ENCODE measurements at regions not wholly inside any gene's neighbourhood (a gene's known extent, or its start where the extent isn't known, plus 50 kb on each side); places are given as distances from the start of the nearest gene placed in this dataset.

DNA sequence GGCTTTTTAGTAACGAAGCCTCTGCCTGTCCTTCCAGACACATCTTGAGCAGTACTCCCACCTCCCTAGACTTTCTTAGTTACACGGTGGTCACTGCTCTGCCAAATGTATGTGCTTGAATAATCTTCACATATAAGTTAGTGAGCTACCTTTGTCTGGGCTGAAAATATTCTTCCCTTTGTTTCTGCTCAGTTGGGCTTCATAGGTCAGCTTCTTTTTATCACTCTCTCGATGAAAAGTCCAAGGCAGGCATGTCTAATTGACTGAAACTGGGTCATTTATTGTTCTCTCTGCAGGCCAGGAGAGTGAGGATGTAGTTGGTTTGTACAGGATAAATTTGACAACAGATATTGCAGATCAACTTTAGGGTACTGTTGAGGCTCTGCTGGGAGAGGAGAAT is 636.7 kb upstream of the IGFBP3 start:
- Mint-ChIP-seq H3K36me3 (no peaks in the 10 kb centered on the region), H3K4me1 (no peaks in the 10 kb centered on the region), H3K9me3 (peaks cover 12% of the 10 kb centered on the region), H3K4me3 (no peak overlapping the region), H3K27ac (no peak overlapping the region)
- ATAC-seq = no peak
- no peak for DNase-seq (ENCODE audit: low spot score in 2 of 2)

DNA sequence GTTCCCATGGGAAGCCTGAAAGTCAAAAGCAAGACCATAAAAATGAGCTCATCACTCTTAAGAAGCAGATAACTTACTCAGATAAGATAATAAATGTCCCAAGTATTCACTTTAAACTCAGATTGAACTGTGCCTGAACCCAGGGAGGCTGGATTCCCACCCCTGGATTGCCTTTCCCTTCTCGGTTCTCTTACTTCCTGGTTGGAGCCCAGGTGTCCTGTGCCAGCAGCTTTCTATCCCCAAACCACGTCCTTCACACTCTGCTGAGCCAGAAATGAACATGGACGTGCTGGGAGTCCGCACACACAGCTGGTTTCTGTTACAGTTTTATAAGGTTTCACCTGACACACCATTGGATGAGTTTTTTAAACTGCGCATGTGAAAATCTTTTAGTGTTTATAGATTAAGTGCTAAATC is 636.2 kb upstream of the IGFBP3 start:
- no peaks in the 10 kb centered on the region for H3K4me1 Mint-ChIP-seq
- DNase-seq (ENCODE audit: low spot score in 2 of 2) (no peak), ATAC-seq (no peak)
- no peak overlapping the region for H3K4me3 Mint-ChIP-seq
- no peaks in the 10 kb centered on the region for H3K36me3 Mint-ChIP-seq
- no peak overlapping the region for H3K27ac Mint-ChIP-seq
- peaks cover 13% of the 10 kb centered on the region for H3K9me3 Mint-ChIP-seq

DNA sequence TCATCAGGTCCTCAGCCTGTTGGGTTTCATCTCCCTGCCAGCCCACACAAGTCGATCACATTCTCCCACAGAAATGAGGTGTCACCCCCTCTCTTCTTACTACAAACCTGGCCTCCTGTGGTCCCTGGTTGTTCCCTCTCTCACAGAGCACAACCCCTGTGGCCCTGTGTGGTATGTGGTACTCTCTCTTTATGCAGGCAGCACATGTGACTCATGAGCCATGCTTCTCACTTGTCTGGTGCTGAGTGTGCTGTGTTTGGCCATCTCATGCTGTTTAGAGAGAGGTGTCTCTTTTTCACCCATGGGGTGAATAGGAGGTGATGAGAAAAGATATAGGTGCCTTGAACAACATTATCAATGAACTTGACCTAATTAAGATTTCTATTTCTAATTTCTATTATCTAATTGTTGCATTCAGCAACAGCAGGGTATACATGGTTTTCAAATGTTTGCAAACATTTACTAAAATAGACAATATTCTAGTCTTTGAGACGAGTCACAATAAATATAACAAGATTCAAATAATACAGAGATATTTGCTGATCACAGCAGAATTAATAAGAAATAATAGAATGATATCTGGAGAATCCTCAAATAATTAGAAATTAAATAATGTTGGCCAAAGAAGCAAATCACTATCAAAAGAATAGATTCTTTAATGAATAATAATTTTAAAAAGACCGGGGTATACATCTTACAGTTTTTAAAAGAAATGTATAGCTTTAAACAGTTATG is 633.8 kb upstream of the IGFBP3 start:
- ATAC-seq = no peak
- Mint-ChIP-seq H3K36me3 (no peaks in the 10 kb centered on the region), H3K27ac (no peak overlapping the region), H3K9me3 (peaks cover 5% of the 10 kb centered on the region), H3K4me1 (no peaks in the 10 kb centered on the region), H3K4me3 (no peak overlapping the region)
- DNase-seq (ENCODE audit: low spot score in 2 of 2) = no peak

DNA sequence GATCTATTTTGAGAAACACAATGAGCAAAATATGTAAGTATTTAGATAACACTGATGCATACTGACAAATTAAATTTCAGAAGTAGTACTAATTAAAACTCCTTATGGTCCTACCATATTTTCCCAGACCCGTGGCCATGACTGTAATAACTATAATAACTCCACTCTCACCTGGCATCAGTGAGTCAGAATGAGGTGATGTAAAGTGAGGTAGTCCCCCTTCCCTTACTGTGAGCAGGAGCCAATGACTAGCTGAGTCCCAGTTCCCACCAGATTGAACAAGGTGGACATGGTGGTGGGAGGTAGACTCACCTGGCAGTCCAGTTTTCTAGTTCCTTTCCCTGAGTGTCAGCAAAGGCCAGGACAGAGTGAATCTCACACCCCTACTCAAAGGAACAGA is 630.5 kb upstream of the IGFBP3 start:
- H3K4me3 Mint-ChIP-seq = no peak overlapping the region

GRCh38 chr7:46550864-46551263 is 629.8 kb upstream of the IGFBP3 start:
- Mint-ChIP-seq H3K4me1 (no peaks in the 10 kb centered on the region), H3K9me3 (peaks cover 5% of the 10 kb centered on the region), H3K4me3 (no peak overlapping the region), H3K27ac (no peak overlapping the region), H3K36me3 (no peaks in the 10 kb centered on the region)
- no peak for ATAC-seq
- DNase-seq (ENCODE audit: low spot score in 2 of 2) = no peak

More for the DNA sequence above, 630.5 kb upstream of the IGFBP3 start:
- Mint-ChIP-seq H3K9me3 (peaks cover 5% of the 10 kb centered on the region), H3K27ac (no peak overlapping the region), H3K4me1 (no peaks in the 10 kb centered on the region), H3K36me3 (no peaks in the 10 kb centered on the region)
- DNase-seq (ENCODE audit: low spot score in 2 of 2) = no peak
- ATAC-seq = no peak

DNA sequence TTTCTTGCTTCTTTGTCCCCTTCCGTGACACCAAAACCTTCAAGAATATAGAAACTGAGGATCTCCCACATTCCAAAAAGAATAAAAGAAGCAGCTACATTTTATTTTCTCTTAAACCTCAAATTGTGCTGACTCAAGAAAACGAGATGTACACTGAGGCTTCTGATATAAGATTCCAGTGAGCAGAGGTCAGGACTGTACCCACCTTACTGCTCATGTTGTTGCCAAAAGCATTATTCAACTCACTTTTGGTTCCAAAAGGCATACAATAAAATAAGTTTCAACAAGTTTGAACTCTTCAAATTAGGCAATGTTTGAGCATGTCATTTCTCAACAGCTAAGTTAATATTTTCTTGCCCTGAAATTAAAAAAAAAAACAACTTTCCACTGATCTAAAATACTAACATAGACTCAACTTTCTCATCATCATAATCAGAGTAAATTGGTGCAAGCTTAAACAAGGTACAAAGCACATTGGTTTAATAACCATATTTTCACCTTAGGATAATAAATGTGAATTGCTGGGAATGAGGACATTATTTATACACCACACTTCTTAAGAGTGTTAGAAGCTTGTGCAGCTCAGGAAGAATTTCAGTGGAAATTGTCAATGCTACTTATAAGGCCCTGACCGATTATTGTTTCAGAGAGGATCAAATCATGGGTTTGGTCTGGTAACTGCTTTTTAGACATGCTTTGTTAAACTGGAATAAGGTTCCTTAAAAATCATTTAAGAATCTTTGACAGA is 629.0 kb upstream of the IGFBP3 start:
- Mint-ChIP-seq H3K9me3 (peaks cover 8% of the 10 kb centered on the region), H3K4me3 (no peak overlapping the region), H3K27ac (no peak overlapping the region), H3K4me1 (no peaks in the 10 kb centered on the region), H3K36me3 (no peaks in the 10 kb centered on the region)
- no peak for ATAC-seq
- no peak for DNase-seq (ENCODE audit: low spot score in 2 of 2)

DNA sequence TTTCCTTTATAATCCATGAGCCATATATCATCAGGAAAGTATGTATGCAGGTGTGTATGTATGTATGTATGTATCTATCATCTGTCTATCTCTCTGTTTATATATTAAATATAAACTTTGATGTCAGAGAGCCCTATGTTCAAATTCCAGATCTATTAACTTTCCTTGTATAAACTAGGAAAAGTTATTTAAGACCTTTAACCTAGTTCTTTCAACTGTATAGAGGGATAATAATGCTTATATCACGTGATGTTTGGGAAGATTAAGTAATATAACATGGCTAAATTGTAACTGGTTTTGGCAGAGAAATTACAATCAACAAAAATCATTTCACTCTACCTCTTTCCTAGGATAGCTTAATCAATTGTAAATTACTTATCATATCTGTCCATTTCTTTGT is 628.3 kb upstream of the IGFBP3 start:
- no peak overlapping the region for H3K27ac Mint-ChIP-seq
- H3K9me3 Mint-ChIP-seq = peaks cover 9% of the 10 kb centered on the region
- no peaks in the 10 kb centered on the region for H3K4me1 Mint-ChIP-seq
- no peak for DNase-seq (ENCODE audit: low spot score in 2 of 2)
- ATAC-seq = no peak
- H3K36me3 Mint-ChIP-seq = no peaks in the 10 kb centered on the region
- no peak overlapping the region for H3K4me3 Mint-ChIP-seq

GRCh38 chr7:46547044-46547443 is 626.0 kb upstream of the IGFBP3 start:
- Mint-ChIP-seq H3K27ac (no peak overlapping the region), H3K4me3 (no peak overlapping the region), H3K36me3 (no peaks in the 10 kb centered on the region), H3K9me3 (peaks cover 4% of the 10 kb centered on the region), H3K4me1 (no peaks in the 10 kb centered on the region)
- DNase-seq (ENCODE audit: low spot score in 2 of 2) (no peak), ATAC-seq (no peak)

- no peak overlapping the region for H3K27ac Mint-ChIP-seq
- no peaks in the 10 kb centered on the region for H3K36me3 Mint-ChIP-seq
- no peak overlapping the region for H3K4me3 Mint-ChIP-seq
- ATAC-seq (no peak), DNase-seq (ENCODE audit: low spot score in 2 of 2) (no peak)
- H3K9me3 Mint-ChIP-seq = peaks cover 4% of the 10 kb centered on the region
- H3K4me1 Mint-ChIP-seq = no peaks in the 10 kb centered on the region
Observed at GRCh38 chr7:46545790-46546189, 624.7 kb upstream of the IGFBP3 start.

GRCh38 chr7:46544396-46545008 is 623.4 kb upstream of the IGFBP3 start:
- H3K4me1 Mint-ChIP-seq = no peaks in the 10 kb centered on the region
- DNase-seq (ENCODE audit: low spot score in 2 of 2) = no peak
- peaks cover 4% of the 10 kb centered on the region for H3K9me3 Mint-ChIP-seq
- H3K4me3 Mint-ChIP-seq = no peak overlapping the region
- H3K27ac Mint-ChIP-seq = no peak overlapping the region
- ATAC-seq = no peak
- H3K36me3 Mint-ChIP-seq = no peaks in the 10 kb centered on the region

DNA sequence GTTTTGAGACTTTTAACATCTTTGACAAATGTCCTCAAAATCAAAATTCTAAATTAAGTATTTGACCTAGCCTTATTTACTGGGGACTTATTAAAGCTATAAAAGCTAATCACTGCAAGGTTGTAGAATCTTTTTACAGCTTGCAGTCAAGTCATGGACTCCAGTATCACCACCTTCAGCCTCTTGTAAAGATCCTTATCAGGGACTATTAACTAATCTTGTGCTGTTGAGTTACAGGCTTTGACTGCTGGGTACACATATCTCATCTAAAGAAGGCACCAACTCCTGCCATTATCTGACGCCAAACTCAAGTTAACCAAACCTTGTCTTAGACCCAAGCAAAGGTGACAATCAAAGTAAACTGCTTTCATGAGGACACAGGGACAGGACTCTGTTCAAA is 621.0 kb upstream of the IGFBP3 start:
- Mint-ChIP-seq H3K9me3 (peaks cover 4% of the 10 kb centered on the region), H3K36me3 (no peaks in the 10 kb centered on the region), H3K27ac (no peak overlapping the region), H3K4me3 (no peak overlapping the region), H3K4me1 (no peaks in the 10 kb centered on the region)
- no peak for ATAC-seq
- DNase-seq (ENCODE audit: low spot score in 2 of 2) = no peak

DNA sequence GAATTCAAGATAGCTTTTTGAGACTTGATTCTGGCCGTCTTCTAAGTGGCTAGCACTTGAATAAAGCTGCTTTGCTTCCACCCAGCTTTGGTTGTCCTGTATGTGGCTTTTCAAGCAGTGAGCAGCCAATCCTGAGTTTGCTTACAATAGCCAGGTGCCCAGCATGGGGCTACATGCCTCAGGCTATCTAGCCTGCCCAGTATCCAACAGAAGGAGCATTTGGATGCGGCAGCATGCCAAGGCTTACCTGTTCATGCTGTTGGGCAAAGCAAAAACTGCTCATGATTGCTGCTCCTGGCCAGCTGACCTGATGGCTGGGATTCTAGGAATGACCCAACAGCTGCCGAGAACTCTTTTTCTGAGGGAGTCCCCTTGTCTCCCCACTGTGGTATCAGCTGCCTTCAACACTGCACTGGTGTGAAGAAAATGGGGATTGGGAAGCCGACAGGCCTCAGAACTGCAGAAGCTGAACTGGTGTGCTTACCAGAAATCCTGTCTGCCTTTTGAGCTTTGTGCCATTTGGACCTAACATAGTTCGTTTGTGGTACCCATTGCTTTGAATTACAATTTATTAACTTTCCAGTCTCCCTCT is 618.9 kb upstream of the IGFBP3 start:
- Mint-ChIP-seq H3K36me3 (no peaks in the 10 kb centered on the region), H3K4me1 (no peaks in the 10 kb centered on the region), H3K27ac (no peak overlapping the region), H3K9me3 (peaks cover 6% of the 10 kb centered on the region), H3K4me3 (no peak overlapping the region)
- ATAC-seq = no peak
- no peak for DNase-seq (ENCODE audit: low spot score in 2 of 2)

- DNase-seq (ENCODE audit: low spot score in 2 of 2) (no peak), ATAC-seq (no peak)
- H3K4me1 Mint-ChIP-seq = no peaks in the 10 kb centered on the region
- H3K9me3 Mint-ChIP-seq = peaks cover 8% of the 10 kb centered on the region
- no peaks in the 10 kb centered on the region for H3K36me3 Mint-ChIP-seq
- no peak overlapping the region for H3K4me3 Mint-ChIP-seq
- H3K27ac Mint-ChIP-seq = no peak overlapping the region
Observed at GRCh38 chr7:46537191-46537905, 616.3 kb upstream of the IGFBP3 start.

DNA sequence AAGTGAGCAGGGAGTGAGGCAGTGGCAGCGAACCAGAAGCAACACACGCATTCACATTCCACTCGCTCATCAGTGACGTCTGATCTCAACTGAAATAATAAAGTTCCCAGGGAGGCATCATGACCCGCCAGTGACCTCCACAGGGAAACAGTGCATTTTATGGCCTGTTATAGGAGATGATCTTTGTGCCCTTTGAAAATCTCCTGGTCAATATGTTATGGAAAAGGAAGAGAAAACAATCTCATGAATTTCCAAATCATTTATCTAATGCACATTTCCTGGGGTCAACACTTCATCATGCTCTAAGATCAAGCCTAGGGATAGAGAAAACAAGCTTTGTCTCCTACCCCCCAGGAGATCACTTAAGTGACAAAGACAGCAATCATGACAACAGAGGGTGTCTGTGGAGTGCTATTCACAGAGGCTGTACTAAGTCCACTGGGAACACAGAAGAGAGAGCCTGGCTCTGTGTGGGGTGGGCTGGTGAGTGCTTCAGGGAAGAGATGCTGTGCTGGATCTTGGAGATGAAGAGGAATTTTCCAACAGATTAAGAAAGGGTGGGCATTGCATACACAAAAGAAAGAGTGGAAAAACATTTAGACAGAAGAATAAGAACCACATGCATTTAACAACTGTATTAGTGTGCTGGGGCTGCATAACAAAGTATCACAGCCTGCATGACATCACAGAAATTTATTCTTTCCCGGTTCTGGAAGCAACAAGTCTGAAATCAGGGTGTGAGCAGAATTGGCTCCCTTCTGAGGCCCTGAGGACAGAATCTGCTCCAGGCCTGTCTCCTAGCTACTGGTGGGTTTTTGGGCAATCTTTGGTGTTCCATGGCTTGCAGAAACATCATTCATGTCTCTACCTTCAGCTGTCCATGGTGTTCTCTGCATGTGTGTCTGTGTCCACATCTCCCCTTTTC is 613.9 kb upstream of the IGFBP3 start:
- Mint-ChIP-seq H3K9me3 (peaks cover 8% of the 10 kb centered on the region), H3K4me3 (no peak overlapping the region), H3K36me3 (no peaks in the 10 kb centered on the region), H3K27ac (no peak overlapping the region), H3K4me1 (no peaks in the 10 kb centered on the region)
- no peak for ATAC-seq
- DNase-seq (ENCODE audit: low spot score in 2 of 2) = no peak
